ENCODE measurements at regions not wholly inside any gene's neighbourhood (a gene's known extent, or its start where the extent isn't known, plus 50 kb on each side); places are given as distances from the start of the nearest gene placed in this dataset.

DNA sequence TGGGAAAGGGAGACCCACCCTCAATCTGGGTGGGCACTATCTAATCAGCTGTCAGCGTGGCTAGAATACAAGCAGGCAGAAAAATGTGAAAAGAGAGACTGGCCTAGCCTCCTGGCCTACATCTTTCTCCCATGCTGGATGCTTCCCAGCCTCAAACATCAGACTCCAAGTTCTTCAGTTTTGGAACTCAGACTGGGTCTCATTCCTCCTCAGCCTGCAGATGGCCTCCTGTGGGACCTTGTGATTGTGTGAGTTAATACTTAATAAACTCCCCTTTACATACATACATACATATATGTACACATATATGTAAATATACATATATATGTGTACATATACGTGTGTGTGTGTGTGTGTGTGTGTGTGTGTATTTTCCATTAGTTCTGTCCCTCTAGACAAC is 207.1 kb downstream of the BRINP2 start:
- WGBS, result 17% methylated on average over 1 of the region's 2 CpGs
- Histone ChIP-seq H3K4me1 (ENCODE audit: control insufficient read depth, insufficient read depth, low read depth, low read length) (no peaks in the 10 kb centered on the region), H2BK15ac (ENCODE audit: low read depth, poor library complexity, severe bottlenecking) (no peak overlapping the region), H2BK5ac (ENCODE audit: low read depth, low read length, poor library complexity, severe bottlenecking) (no peak overlapping the region), H3K4me2 (ENCODE audit: low read length, poor library complexity, severe bottlenecking) (no peak overlapping the region), H2BK120ac (ENCODE audit: low read depth, low read length) (no peak overlapping the region), H3K27ac (ENCODE audit: low read length, poor library complexity, severe bottlenecking) (no peak overlapping the region), H3K14ac (ENCODE audit: low read length in 2 of 2) (no peak overlapping the region), H3K9ac (ENCODE audit: low read length) (no peak overlapping the region), H3K4ac (ENCODE audit: low read depth in 1 of 2, low read length in 2 of 2) (no peak overlapping the region), H3K4me3 (ENCODE audit: insufficient read depth in 1 of 2, low read depth in 1 of 2, low read length in 2 of 2) (no peak overlapping the region), H4K8ac (ENCODE audit: low read length) (no peak overlapping the region), H3K23ac (ENCODE audit: low read length in 2 of 2) (no peak overlapping the region), H2AK5ac (ENCODE audit: low read length, severe bottlenecking) (no peak overlapping the region), H3K18ac (ENCODE audit: low read depth in 1 of 2, low read length in 2 of 2) (no peak overlapping the region), H3K36me3 (ENCODE audit: control insufficient read depth in 1 of 2, insufficient read depth in 2 of 2, low read depth in 1 of 2, low read length in 2 of 2) (no peaks in the 10 kb centered on the region), H3K79me1 (replicated peaks; ENCODE audit: low read length, poor library complexity, severe bottlenecking) (no peaks in the 10 kb centered on the region), H3K27me3 (ENCODE audit: control insufficient read depth in 1 of 2, insufficient read depth in 1 of 2, low read length in 2 of 2) (no peaks in the 10 kb centered on the region), H2BK12ac (ENCODE audit: low read length in 2 of 2) (no peak overlapping the region), H4K91ac (ENCODE audit: low read length) (no peak overlapping the region), H3K9me3 (ENCODE audit: control insufficient read depth, low read length) (peaks cover 9% of the 10 kb centered on the region), H2AFZ (ENCODE audit: low read depth, low read length) (no peak overlapping the region)
- no peak for DNase-seq

DNA sequence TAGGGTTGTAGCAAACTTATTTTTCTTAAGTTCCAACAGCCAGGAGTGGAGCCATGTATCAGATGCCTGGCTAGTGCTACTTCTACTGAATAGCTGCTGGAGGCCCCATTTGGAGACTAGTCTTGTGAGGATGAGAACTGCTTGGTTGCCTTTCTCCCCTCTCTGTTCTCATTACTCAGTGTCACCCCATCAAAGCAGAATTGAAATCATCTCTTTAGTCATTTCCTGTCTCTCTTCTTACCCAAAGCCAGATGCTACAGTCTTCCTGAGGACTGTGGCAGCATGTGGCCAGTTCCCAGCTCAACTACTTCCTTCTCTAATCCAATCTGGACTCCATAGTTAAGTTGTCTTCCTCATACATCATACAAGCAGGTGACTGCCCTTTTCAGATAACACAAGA is 197.5 kb downstream of the BRINP2 start:
- no peak overlapping the region for H3K4me3 ChIP-seq (ENCODE audit: insufficient read depth in 1 of 2, low read depth in 1 of 2, low read length in 2 of 2)
- H2AK5ac ChIP-seq (ENCODE audit: low read length, severe bottlenecking), result no peak overlapping the region

DNA sequence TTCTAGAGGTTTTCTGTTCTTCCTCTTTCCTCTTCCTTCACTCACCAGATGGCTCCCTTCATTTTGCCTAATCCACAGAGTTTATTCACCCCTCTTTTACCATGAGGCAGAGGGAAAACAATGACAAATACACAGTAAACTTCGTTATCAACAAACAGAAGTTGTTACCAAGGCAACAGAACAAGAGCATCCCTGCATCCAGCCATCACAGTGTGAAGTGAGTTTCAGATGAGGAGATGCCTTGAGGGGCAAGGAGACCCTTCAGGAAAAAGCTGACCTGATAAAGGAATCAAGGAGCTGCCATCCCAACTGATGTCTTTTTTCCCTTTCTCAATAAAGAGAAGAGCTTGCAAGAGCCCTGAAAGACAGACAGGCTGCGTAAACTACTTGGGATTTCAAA is 195.3 kb downstream of the BRINP2 start:
- WGBS, result 100% methylated on average over 1 of the region's 2 CpGs
- H2BK5ac ChIP-seq (ENCODE audit: low read depth, low read length, poor library complexity, severe bottlenecking), result no peak overlapping the region
- no peaks in the 10 kb centered on the region for H3K36me3 ChIP-seq (ENCODE audit: control insufficient read depth in 1 of 2, insufficient read depth in 2 of 2, low read depth in 1 of 2, low read length in 2 of 2)

More for the DNA sequence above, 197.5 kb downstream of the BRINP2 start:
- Histone ChIP-seq H2BK15ac (ENCODE audit: low read depth, poor library complexity, severe bottlenecking) (no peak overlapping the region), H3K4me2 (ENCODE audit: low read length, poor library complexity, severe bottlenecking) (no peak overlapping the region), H3K27me3 (ENCODE audit: control insufficient read depth in 1 of 2, insufficient read depth in 1 of 2, low read length in 2 of 2) (peaks cover 0 to 5% of the 10 kb centered on the region in 2 experiments), H3K18ac (ENCODE audit: low read depth in 1 of 2, low read length in 2 of 2) (no peak overlapping the region), H4K8ac (ENCODE audit: low read length) (no peak overlapping the region), H2BK120ac (ENCODE audit: low read depth, low read length) (no peak overlapping the region), H4K91ac (ENCODE audit: low read length) (no peak overlapping the region), H3K36me3 (ENCODE audit: control insufficient read depth in 1 of 2, insufficient read depth in 2 of 2, low read depth in 1 of 2, low read length in 2 of 2) (no peaks in the 10 kb centered on the region), H3K9me3 (ENCODE audit: control insufficient read depth, low read length) (no peaks in the 10 kb centered on the region), H3K4me1 (ENCODE audit: control insufficient read depth, insufficient read depth, low read depth, low read length) (no peaks in the 10 kb centered on the region), H3K14ac (ENCODE audit: low read length in 2 of 2) (no peak overlapping the region), H3K79me1 (replicated peaks; ENCODE audit: low read length, poor library complexity, severe bottlenecking) (no peaks in the 10 kb centered on the region), H2BK5ac (ENCODE audit: low read depth, low read length, poor library complexity, severe bottlenecking) (no peak overlapping the region), H2AFZ (ENCODE audit: low read depth, low read length) (no peak overlapping the region), H2BK12ac (ENCODE audit: low read length in 2 of 2) (no peak overlapping the region), H3K9ac (ENCODE audit: low read length) (no peak overlapping the region), H3K27ac (ENCODE audit: low read length, poor library complexity, severe bottlenecking) (no peak overlapping the region), H3K23ac (ENCODE audit: low read length in 2 of 2) (no peak overlapping the region), H3K4ac (ENCODE audit: low read depth in 1 of 2, low read length in 2 of 2) (no peak overlapping the region)
- peak; percentile 13 for DNase-seq

DNA sequence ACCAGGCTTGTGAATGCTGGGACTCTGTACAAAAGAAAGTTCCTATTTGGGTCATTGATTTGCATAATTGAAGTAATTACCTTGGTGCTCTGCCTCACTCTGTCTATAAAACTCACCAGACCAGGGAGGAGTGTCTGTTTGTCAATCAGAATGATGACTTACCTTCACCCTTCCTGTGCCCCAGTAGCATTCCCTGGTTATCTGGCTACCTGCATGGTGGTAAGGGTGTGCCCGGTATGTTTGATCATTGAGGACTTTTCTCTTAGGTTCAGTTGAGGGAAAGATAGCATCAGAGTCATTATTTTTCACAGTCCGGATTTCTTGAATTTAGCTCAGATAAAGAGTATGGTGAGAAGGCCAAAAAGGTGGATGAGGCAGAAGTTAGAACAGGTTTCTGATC is 190.0 kb downstream of the BRINP2 start:
- no peak overlapping the region for H3K4ac ChIP-seq (ENCODE audit: low read depth in 1 of 2, low read length in 2 of 2)
- no peak overlapping the region for H2AK5ac ChIP-seq (ENCODE audit: low read length, severe bottlenecking)
- no peak overlapping the region for H3K14ac ChIP-seq (ENCODE audit: low read length in 2 of 2)
- no peak overlapping the region for H2AFZ ChIP-seq (ENCODE audit: low read depth, low read length)
- H3K27me3 ChIP-seq (ENCODE audit: control insufficient read depth in 1 of 2, insufficient read depth in 1 of 2, low read length in 2 of 2), result peaks cover 3 to 6% of the 10 kb centered on the region in 2 experiments
- no peaks in the 10 kb centered on the region for H3K4me1 ChIP-seq (ENCODE audit: control insufficient read depth, insufficient read depth, low read depth, low read length)
- no peak for DNase-seq
- H4K91ac ChIP-seq (ENCODE audit: low read length), result no peak overlapping the region
- H3K9ac ChIP-seq (ENCODE audit: low read length), result no peak overlapping the region
- H3K4me3 ChIP-seq (ENCODE audit: insufficient read depth in 1 of 2, low read depth in 1 of 2, low read length in 2 of 2), result no peak overlapping the region
- no peak overlapping the region for H2BK5ac ChIP-seq (ENCODE audit: low read depth, low read length, poor library complexity, severe bottlenecking)
- no peak overlapping the region for H3K18ac ChIP-seq (ENCODE audit: low read depth in 1 of 2, low read length in 2 of 2)
- no peaks in the 10 kb centered on the region for H3K9me3 ChIP-seq (ENCODE audit: control insufficient read depth, low read length)
- no peak overlapping the region for H3K4me2 ChIP-seq (ENCODE audit: low read length, poor library complexity, severe bottlenecking)
- H3K23ac ChIP-seq (ENCODE audit: low read length in 2 of 2), result no peak overlapping the region
- no peak overlapping the region for H3K27ac ChIP-seq (ENCODE audit: low read length, poor library complexity, severe bottlenecking)
- 94% methylated on average over 2 of the region's 2 CpGs for WGBS
- no peaks in the 10 kb centered on the region for H3K36me3 ChIP-seq (ENCODE audit: control insufficient read depth in 1 of 2, insufficient read depth in 2 of 2, low read depth in 1 of 2, low read length in 2 of 2)
- H2BK12ac ChIP-seq (ENCODE audit: low read length in 2 of 2), result no peak overlapping the region
- no peak overlapping the region for H4K8ac ChIP-seq (ENCODE audit: low read length)
- H2BK15ac ChIP-seq (ENCODE audit: low read depth, poor library complexity, severe bottlenecking), result no peak overlapping the region
- H2BK120ac ChIP-seq (ENCODE audit: low read depth, low read length), result no peak overlapping the region
- no peaks in the 10 kb centered on the region for H3K79me1 ChIP-seq (replicated peaks; ENCODE audit: low read length, poor library complexity, severe bottlenecking)

More for the DNA sequence above, 195.3 kb downstream of the BRINP2 start:
- no peak overlapping the region for H2BK12ac ChIP-seq (ENCODE audit: low read length in 2 of 2)
- no peak overlapping the region for H4K91ac ChIP-seq (ENCODE audit: low read length)
- H3K79me1 ChIP-seq (replicated peaks; ENCODE audit: low read length, poor library complexity, severe bottlenecking), result no peaks in the 10 kb centered on the region
- H4K8ac ChIP-seq (ENCODE audit: low read length), result no peak overlapping the region
- no peak overlapping the region for H3K23ac ChIP-seq (ENCODE audit: low read length in 2 of 2)
- no peak overlapping the region for H3K4ac ChIP-seq (ENCODE audit: low read depth in 1 of 2, low read length in 2 of 2)
- H3K14ac ChIP-seq (ENCODE audit: low read length in 2 of 2), result no peak overlapping the region
- no peak overlapping the region for H3K9ac ChIP-seq (ENCODE audit: low read length)
- H3K4me3 ChIP-seq (ENCODE audit: insufficient read depth in 1 of 2, low read depth in 1 of 2, low read length in 2 of 2), result no peak overlapping the region
- no peak overlapping the region for H2BK120ac ChIP-seq (ENCODE audit: low read depth, low read length)
- H3K4me2 ChIP-seq (ENCODE audit: low read length, poor library complexity, severe bottlenecking), result no peak overlapping the region
- H2BK15ac ChIP-seq (ENCODE audit: low read depth, poor library complexity, severe bottlenecking), result no peak overlapping the region
- no peak overlapping the region for H2AK5ac ChIP-seq (ENCODE audit: low read length, severe bottlenecking)
- H3K4me1 ChIP-seq (ENCODE audit: control insufficient read depth, insufficient read depth, low read depth, low read length), result no peaks in the 10 kb centered on the region
- no peak overlapping the region for H3K27ac ChIP-seq (ENCODE audit: low read length, poor library complexity, severe bottlenecking)
- H3K9me3 ChIP-seq (ENCODE audit: control insufficient read depth, low read length), result no peaks in the 10 kb centered on the region
- no peak for DNase-seq
- H3K18ac ChIP-seq (ENCODE audit: low read depth in 1 of 2, low read length in 2 of 2), result no peak overlapping the region
- H2AFZ ChIP-seq (ENCODE audit: low read depth, low read length), result no peak overlapping the region
- H3K27me3 ChIP-seq (ENCODE audit: control insufficient read depth in 1 of 2, insufficient read depth in 1 of 2, low read length in 2 of 2), result peaks cover 0 to 5% of the 10 kb centered on the region in 2 experiments

All from mesenchymal stem cell (in vitro differentiated cells and primary cell).